COLO668 (cell line): ENCODE measurements at regions not wholly inside any gene's neighbourhood (a gene's known extent, or its start where the extent isn't known, plus 50 kb on each side); places are given as distances from the start of the nearest gene placed in this dataset.

ENCODE experiments used
- DNase-seq: peaks from one replicate; lab custom pipeline; 2025; ENCODE audit not compliant: unreplicated experiment; lab: John Stamatoyannopoulos, UW

DNA sequence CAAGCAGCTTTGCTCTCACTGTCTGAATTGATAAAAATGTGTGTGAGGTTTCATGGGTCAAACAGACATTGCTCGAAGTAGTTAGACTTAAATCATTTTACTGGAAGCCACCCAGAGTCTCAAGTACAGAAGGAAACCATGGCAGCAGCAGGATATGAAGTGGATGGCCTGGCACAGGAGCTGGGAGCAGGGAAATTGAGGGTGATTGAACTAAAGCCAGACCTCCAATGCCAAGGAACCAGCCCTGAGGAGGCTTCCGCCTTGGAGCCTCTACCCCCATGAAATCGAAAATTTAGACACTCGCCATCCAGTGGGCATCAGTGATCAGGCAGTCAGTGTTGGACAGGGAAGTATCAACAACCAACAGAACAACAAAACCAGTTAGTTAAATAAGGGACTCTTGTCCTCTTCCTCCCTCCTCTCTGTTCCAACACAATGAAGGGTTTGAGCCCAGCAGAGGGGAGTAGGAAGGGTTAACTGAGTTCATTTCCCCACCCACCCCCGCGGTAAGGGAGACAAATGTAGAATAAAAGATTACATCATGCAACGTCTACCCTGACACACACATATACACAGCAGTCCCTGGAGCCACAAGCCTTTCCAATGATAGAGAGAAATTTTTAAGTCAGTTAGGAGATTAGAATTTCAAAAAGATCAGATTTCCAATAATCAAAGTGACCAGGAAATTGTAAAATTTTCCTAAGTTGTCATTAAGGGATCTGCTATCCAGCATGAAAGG is 156.3 kb downstream of the SLC16A9 start:
- no peak for DNase-seq

DNA sequence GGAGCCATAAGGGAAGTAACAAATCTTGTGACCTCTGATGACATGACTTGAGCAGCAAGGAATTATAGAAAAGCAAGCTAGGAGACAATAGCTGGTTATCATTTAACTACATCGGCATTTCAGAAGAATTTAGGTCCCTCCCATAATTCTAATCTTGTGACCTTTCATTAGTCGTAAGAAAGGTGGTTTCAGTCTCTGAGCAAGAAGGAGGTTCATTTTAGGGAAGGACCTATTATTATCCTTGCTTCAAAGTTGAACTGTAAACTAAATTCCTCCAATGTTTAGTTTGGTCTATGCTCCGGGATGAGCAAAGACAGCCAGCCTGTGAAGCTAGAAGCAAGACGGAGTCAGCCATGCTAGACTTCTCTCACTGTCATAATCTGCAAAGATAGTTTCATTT is 159.6 kb downstream of the SLC16A9 start:
- no peak for DNase-seq

DNA sequence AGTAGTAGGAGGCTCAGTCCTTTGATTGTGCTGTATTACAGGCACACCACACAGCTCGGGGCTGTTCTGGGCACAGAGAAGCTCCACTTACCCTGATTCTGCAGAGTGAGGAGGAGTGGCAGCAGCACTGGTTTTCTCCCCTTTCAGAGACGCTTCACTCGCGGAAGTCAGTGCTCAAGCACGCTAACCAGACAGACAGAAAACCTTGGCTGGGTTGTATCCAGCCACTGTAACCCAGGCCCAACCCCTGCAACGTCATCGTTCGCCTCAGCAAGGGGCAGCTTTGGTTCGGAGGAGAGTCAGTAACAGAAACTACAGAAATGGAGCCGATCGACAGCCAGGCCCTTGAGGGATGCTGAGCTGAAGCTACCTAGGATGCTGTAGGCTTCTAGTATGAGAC is 171.0 kb downstream of the SLC16A9 start:
- DNase-seq = no peak

DNA sequence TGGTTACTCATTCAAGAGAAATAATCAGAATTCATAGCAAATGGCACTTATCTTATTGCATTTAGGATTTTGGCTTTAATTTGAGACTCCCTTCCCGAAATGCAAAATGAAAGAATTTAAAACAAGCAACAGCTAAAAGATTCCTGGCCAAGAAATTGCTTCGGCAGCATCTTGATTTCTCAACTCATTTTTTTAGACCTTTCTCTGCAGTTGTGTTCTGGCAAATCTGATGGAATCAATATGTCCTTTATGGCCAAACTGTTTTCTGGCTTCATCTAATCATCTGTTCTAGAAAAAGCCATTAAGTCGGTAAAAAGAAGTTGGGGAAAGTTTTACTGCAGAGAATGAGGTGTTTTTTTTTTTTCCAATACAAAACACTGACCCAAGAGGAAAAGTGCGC is 172.1 kb downstream of the SLC16A9 start:
- no peak for DNase-seq

DNA sequence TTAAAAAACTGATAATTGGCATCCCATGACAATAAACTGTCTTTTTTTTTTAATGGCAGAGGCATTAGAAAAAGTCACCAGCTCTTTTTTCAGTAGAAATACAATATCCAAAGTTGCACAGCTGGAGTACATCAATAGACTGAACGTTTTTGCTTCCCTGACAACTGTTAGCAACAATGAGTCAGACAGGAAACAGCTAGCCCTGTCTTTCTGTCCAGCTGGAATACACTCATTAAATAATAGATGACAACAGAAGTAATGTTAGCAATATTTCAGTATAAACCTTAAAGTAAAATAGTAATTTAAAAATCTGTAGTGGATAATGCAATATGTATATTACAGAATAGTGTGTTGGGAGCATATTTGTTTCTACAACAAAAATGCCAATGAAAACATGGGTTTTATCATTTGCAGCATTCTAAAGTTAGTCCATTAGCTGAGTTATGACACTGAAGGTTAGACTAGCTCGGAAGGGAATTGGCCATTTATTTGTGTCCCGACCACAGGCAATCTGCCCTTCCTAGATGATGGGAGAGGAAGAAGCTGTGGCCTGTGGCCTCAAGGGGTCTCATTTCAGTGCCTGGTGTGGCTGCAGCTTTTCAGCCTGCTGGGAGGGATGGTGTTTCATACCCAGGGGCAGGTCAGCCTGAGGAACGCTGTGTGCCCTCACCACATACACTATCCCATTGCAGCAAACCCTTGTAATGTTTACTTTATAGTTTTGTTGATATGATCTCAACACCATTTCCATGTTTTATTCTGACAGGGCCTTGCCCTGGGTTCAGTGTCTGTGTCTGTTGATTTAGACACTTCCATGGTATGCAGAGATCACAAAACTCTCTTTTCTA is 173.3 kb downstream of the SLC16A9 start:
- peak; percentile 55 for DNase-seq

DNA sequence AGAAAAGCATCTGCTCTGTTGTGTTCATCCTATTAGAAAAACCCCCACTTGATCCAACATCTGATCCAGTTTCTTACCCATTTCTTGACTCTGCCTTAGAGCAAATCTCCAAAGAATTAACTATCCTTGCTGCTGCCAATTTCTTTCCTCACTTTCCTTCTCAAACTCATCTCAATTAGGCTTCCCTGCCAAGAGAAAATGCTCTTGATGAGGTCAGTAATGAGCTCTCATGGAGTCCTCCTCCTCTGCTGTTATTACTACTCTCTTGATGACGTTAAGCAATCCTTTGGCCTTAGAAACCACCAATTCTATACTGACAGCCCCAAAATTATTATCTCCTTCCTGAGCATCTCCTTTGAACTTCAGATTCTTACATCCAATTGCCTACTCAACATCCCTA is 162.0 kb upstream of the FAM13C start:
- no peak for DNase-seq

DNA sequence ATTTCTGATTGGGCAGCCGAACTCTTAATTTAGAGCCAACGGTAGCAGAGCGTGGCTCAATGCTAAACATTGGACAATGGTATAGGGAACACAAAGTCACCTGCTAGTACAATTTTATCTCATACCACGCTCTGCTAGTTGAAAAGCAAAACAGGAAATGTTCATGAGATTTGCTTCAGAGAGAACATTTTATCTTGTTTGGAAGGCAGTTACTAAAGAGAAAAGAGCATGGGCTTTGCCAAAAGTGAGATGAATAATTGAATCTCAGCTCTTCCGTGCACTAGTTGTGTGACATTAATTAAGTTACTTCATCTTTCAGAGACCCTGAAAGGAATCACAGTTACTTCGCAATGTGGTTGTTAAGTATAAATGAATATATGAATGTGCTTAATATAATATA is 161.5 kb upstream of the FAM13C start:
- DNase-seq = no peak

DNA sequence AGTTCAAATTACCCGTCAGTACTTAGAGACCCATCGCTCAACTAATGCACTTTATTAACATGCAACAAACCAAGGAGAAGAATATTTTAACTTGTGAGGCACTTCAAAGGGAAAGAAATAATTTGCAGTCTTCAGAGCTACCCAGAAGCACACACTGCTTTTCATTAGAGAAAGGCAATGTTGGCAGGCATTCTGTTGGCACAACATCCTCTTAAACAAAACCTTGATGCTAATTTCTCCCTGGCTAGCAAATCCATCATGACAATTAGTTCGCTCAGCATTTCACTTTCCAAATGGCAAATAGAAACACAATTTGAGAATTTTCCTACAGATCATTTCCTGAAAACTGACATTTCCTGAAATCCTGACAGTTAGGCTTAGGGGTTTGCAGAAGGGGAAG is 155.6 kb upstream of the FAM13C start:
- no peak for DNase-seq

DNA sequence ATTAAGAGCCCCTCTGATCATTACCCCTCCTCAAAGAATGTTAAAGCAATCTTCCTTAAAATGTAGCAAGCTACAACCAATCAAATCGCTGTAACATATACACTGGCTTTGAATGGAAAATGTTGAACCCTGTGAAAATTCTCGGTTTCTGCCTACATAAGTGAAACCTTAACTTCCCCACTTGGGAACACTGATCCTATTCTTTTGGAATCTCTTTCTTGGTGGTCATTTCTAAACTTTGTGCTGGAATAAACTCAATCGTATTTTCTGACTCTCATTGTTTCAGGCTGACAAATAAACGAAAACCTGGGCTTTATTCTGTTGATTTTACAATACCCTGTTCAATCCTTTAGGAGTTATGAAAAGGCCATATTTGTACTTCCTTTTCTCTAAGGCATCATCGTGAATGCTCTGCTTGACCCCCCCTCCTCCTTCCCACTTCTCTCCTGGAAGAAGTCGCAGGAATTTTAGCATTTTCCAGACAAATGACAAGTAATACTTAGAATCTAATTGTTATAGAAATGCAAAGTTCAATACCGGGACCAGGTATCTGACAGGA is 155.1 kb upstream of the FAM13C start:
- DNase-seq = no peak

DNA sequence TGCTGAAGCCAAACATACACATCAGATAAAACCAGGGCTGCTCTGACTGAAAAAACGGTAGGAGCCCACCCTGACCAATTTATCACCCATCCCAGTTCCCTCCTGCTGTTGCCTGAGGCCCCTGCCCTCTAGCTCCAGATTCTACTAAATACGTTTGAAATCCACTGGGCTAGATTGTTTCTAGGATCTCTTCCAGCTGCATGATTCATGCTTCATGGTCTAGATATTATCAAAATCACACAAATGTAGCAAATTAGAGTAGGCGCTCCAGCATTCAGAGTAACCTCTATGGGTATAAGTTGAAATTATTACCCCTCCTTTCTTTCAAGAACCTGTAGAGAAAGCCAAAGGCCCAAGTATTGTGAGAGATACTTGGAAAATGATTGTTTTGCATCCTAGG is 151.2 kb upstream of the FAM13C start:
- DNase-seq = no peak

DNA sequence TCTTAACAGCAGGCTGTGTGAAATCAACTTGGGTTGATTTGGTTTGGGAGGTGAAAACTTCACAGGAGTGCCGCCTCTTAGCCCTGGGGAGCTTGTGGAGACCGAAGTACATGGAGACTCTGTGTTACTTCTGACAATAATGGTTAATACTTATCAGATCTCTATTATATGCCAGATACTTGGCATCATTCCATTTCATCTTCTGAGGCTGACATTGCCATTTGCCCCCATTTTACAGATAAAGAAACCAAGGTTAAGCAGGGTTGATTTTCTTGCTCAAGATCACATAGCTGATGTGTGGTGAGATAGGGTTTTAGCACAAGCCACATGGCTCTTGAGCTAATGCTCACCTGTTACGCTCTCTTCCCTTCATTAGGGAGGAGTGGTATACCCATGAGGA is 150.6 kb upstream of the FAM13C start:
- no peak for DNase-seq

DNA sequence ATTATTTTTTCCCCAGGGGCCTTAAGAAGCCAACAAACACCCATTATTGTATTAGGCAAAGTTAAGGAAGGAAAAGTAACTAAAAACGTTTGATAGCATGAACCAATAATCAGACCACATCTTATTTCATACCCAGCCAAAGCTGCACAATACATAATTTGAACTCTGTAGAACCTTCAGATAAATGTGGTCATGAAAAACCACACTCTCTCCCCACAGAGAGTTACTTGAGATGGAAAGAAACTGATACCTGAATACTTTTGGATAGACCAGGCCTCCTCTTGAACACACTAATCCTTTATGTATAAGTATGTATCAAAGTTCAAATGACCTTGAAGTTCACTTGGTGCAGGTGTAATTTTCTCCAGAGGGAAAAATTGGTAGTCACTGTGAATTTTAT is 146.6 kb upstream of the FAM13C start:
- no peak for DNase-seq

DNA sequence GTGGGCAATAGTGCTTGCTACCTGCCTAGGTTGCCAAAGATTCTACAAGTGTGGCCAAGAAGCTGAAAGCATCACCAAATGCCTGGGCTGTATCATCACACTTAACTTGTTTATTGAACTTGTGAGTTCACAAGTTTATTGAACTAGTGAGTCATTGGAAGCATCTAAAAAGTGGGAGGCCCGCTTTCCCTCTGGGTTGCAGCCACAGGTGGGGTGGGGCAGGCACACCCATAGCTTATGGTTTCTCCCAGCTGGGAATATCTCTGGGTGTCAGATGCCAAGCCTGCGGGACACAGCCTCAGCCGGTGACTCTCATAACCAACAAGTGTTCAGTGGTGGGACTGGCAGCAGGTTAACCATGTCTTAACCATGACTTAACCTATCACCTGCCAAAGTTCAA is 145.9 kb upstream of the FAM13C start:
- DNase-seq = peak; percentile 2

DNA sequence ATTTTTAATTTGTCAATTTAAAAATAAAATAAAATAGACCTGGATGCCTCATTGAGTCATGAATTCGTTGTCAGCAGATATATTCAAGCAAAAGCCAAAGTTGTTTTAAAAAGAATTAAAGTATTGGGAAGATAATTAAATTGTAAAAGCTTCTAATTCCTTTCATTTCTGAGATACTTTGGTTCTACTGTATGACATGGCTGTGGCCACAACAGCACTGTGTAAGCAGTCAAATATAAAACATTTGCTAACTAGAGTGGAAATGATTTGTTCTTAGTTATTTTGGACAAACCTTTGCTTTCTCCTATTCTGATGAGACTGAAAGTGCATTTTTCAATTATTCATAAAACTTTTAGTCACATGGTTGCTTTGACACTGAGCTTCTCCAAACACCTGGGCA is 143.6 kb upstream of the FAM13C start:
- DNase-seq = no peak

DNA sequence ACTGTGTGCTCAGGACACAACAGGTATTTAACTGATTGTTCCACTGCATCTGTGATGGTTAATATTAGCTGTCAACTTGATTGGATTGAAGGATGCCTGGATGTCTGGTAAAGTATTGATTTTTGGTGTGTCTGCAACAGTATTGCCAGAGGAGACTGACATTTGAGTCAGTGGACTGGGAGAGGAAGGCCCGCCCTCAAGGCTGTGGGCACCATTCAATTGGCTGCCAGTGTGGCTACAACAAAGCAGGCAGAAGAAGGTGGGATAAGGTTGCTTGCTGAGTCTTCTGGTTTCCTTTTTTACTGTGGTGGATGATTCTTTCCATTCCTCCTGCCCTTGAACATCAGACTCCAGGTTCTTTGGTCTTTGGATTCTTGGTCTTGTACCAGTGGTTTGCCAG is 137.1 kb upstream of the FAM13C start:
- DNase-seq = no peak

DNA sequence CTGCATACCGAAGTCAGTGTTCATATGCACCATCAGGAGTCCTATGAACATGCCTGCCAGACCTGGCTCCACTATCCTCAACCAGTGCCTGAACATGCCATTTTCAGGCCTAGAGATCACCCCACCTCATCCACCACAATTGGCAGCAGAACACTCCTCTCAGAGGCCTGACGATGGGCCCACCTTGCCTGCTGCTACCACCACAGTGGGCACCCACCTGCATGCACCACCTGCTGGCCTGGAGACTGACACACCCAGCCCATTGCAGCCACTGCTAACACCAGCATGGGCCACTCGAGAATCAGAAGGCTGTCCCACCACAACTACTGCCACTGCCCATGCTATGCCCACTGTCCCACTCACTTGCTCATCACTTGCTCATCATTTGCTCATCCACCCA is 130.7 kb upstream of the FAM13C start:
- DNase-seq = no peak

DNA sequence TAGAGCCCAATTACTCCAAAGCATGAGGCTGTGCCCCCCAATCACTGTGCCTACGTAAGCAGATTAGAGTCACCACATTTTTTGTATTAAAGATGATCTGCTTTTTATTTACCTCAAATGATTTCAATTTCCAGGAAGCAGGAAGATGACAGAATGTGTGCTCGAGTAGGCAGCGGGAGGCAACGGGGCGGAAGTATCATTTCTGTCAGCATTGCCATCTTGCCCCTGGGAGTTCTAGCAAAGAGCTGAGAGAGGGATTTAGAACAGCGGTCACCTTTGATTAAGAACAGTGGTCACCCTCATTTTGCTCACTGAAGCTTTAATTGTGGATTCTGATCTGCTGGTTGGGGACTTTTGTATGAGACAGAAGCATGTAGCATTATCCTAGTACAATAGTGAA is 117.1 kb upstream of the FAM13C start:
- no peak for DNase-seq

DNA sequence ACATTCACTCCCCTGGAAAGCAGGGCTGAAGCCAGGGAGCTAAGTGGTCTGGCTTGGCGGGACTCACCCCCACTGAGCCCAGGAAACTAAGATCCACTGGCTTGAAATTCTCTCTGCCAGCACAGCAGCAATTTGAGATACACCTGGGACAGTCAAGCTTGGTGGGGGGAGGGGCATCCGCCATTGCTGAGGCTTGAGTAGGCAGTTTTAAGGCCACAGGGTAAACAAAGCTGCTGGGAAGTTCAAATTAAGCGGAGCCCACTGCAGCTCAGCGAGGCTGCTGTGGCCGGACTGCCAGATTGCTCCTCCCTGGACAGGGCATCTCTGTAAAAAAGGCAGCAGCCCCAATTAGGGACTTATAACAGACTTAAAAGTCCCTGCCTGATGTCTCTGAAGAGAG is 108.2 kb upstream of the FAM13C start:
- peak; percentile 30 for DNase-seq

DNA sequence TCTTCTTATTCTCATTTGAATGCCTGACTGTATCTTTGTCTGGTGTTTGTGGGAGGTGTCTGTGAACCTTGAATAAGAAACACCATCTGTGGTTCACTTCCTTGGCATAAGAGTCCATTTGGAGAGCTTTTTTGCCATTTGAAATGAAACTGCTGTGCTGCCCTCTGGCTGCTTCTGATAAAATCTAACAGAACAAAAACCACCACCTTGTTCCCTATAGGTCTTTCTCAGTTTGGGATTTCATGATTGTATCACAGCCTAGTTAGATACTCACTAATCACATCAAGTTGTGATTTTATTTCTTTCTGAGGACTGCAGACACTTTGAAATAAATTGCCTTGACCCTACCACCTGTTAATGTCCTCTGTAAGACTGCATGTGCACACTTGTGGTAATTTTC is 102.7 kb upstream of the FAM13C start:
- no peak for DNase-seq

DNA sequence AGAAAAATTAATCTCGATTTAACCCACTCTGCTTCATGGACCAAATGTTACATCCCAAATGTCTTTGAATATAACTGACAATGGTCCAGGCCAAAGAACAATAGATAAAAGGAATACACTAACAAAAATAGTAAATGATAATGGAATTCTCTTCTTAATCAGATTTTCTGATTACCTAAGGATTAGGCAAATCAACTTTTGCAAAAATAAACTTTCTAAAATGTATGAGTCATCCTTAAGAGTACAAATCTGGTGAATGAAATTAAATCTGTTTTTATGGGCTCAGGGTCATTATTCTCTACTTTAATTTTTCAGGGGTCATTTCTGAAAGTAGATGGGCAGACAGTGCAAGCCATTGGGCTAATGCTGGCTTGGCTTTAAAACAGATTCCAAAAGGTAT is 102.1 kb upstream of the FAM13C start:
- no peak for DNase-seq

DNA sequence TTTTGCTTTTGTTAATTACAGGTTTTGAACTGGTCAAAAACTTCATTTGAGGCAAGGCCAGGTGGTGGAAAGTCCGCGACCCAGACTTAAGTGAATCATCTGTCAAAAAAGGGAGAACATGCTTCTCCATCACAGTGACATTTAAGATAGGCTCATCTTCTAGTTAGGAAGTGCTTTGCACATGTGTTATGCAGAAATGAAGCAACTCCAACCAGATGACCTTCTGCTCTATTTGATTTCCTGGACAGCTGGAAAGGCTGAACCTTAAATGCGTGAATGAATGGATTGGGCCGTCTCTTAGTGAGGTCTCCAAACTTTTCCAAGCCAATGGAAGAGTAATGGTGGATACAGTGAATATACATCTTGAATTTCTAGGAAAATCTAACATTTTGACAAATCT is 101.6 kb upstream of the FAM13C start:
- DNase-seq = no peak

DNA sequence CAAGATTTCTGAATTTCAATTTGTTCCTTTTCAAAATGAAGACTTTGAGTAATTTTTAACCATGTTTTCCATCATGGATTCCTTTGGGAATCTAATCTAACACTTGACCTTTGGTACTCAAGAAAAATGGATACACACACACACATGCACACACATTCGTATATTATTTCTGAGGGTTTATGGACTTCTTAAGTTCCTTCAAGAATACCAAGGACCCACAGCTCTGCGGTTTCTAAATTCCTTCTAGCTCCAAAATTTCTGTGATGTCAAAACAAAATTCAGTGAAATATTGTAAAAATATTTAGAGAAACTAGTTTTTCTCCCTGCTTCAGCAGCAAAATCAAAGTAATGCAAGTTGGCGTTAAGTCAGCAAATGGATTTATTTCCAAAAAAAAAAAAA is 98.3 kb upstream of the FAM13C start:
- DNase-seq = no peak
